ENCODE measurements at regions not wholly inside any gene's neighbourhood (a gene's known extent, or its start where the extent isn't known, plus 50 kb on each side); places are given as distances from the start of the nearest gene placed in this dataset.

GRCh38 chr18:28411806-28412205 lies 234.9 kb upstream of the CDH2 start:
- no peak for TF ChIP-seq TAF1 (IDR thresholded peaks at IDR 0.05; ENCODE audit: borderline replicate concordance, low read depth, low read length)
- TF ChIP-seq POLR2A (IDR thresholded peaks at IDR 0.05; ENCODE audit: low read depth, low read length): no peak
- TF ChIP-seq PRDM15 (CRISPR knock-in tag; IDR thresholded peaks at IDR 0.05): no peak
- no peak for TF ChIP-seq HDAC2 (IDR thresholded peaks at IDR 0.05)
- TF ChIP-seq TBL1XR1 (IDR thresholded peaks at IDR 0.05; ENCODE audit: low read depth, low read length): no peak
- no peak for TF ChIP-seq CREB1 (IDR thresholded peaks at IDR 0.05; ENCODE audit: low read depth)
- no peak for TF ChIP-seq IRF5 (IDR thresholded peaks at IDR 0.05; ENCODE audit: borderline replicate concordance)
- TF ChIP-seq CHD4 (IDR thresholded peaks at IDR 0.05): no peak
- TF ChIP-seq USF2 (IDR thresholded peaks at IDR 0.05; ENCODE audit: borderline replicate concordance, low read depth, low read length): no peak
- TF ChIP-seq ATF3 (IDR thresholded peaks at IDR 0.05; ENCODE audit: borderline replicate concordance, extremely low read depth, low read depth, low read length): no peak
- TF ChIP-seq POLR2AphosphoS5 (IDR thresholded peaks at IDR 0.05; ENCODE audit: low read length): no peak
- no peak for TF ChIP-seq PML (IDR thresholded peaks at IDR 0.05; ENCODE audit: low read length)
- no peak for TF ChIP-seq CTCF (IDR thresholded peaks at IDR 0.05 in 2 of 3, conservative IDR thresholded peaks at IDR 0.05 in 1 of 3; ENCODE audit: control insufficient read depth in 2 of 3, extremely low read depth in 1 of 3, insufficient read depth in 1 of 3, low read depth in 3 of 3, low read length in 3 of 3)
